Activated CD4-positive, alpha-beta T cell treated with anti-CD3 and anti-CD28 coated beads, Interleukin-2, amount 10 ng/mL, durations not matched to agents 24 days and 14 days (primary cell): ENCODE measurements at regions not wholly inside any gene's neighbourhood (a gene's known extent, or its start where the extent isn't known, plus 50 kb on each side); places are given as distances from the start of the nearest gene placed in this dataset.
"Not testable (repeated sequence)": the region's sequence is repeated elsewhere in the genome, so short reads cannot be mapped to it uniquely, and the experiment has no call there.

Source experiments
- DNase-seq: peaks from one replicate; pipeline ENCODE4 v3.0.0; 2022
- H3K27ac Mint-ChIP-seq: one replicate; pipeline ENCODE4 v1.8.0; 2022; ENCODE audit warnings: mild to moderate bottlenecking, mixed read lengths
- H3K27me3 Mint-ChIP-seq: one replicate; pipeline ENCODE4 v1.8.0; 2022; ENCODE audit warnings: mixed read lengths
- H3K36me3 Mint-ChIP-seq: one replicate; pipeline ENCODE4 v1.8.0; 2022; ENCODE audit warnings: low read depth, mild to moderate bottlenecking, mixed read lengths
- H3K4me1 Mint-ChIP-seq: one replicate; pipeline ENCODE4 v1.8.0; 2021; ENCODE audit warnings: mixed read lengths
- H3K4me3 Mint-ChIP-seq: one replicate; pipeline ENCODE4 v1.8.0; 2022; ENCODE audit warnings: mild to moderate bottlenecking, moderate library complexity, mixed read lengths
- H3K9me3 Mint-ChIP-seq: one replicate; pipeline ENCODE4 v1.8.0; 2021; ENCODE audit warnings: mixed read lengths
- intact Hi-C: fragments of 100-400 bp; cut with micrococcal nuclease; formaldehyde crosslinking; loops from one replicate; pipeline ENCODE4 v1.15.1; 2023

DNA sequence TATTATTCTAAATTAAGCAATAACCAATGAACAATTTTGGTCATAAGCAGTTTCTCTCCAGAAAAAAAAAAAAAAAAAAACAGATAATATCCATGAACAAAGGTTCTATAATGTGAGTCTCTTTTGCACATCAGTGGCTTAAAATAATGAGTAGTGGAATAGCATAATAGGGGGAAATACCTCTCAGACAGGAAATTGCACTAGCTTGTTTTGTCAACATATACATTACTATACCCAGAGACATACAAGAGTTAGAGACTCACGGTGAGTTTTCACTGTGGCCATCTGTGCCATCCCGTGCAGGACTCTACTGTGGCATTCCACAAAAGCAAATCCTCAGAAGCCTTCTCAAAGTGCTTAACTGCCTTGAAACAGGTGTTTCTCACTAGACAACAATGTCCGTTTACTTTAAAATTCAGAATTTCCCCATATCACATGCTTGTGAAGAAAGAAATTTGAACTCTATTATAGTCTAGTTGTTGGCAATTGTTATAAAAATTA is 697.9 kb downstream of the USP25 start:
- Mint-ChIP-seq H3K27me3 (no peaks in the 10 kb centered on the region), H3K9me3 (no peaks in the 10 kb centered on the region), H3K36me3 (no peaks in the 10 kb centered on the region), H3K27ac (no peak overlapping the region), H3K4me1 (no peaks in the 10 kb centered on the region), H3K4me3 (no peak overlapping the region)
- DNase-seq: no peak
- intact Hi-C loops: no loop called here

GRCh38 chr21:16437586-16437985 is 707.8 kb downstream of the USP25 start:
- H3K4me1 Mint-ChIP-seq: no peaks in the 10 kb centered on the region
- H3K36me3 Mint-ChIP-seq: no peaks in the 10 kb centered on the region
- intact Hi-C loops: no loop called here
- no peak for DNase-seq
- H3K9me3 Mint-ChIP-seq: no peaks in the 10 kb centered on the region
- H3K27me3 Mint-ChIP-seq: no peaks in the 10 kb centered on the region
- no peak overlapping the region for H3K27ac Mint-ChIP-seq
- H3K4me3 Mint-ChIP-seq: no peak overlapping the region

GRCh38 chr21:16438761-16439160 is 709.0 kb downstream of the USP25 start:
- no peak overlapping the region for H3K27ac Mint-ChIP-seq
- no peaks in the 10 kb centered on the region for H3K9me3 Mint-ChIP-seq
- H3K27me3 Mint-ChIP-seq: no peaks in the 10 kb centered on the region
- no peak overlapping the region for H3K4me3 Mint-ChIP-seq
- no peaks in the 10 kb centered on the region for H3K4me1 Mint-ChIP-seq
- no peak for DNase-seq
- intact Hi-C loops: no loop called here
- no peaks in the 10 kb centered on the region for H3K36me3 Mint-ChIP-seq

DNA sequence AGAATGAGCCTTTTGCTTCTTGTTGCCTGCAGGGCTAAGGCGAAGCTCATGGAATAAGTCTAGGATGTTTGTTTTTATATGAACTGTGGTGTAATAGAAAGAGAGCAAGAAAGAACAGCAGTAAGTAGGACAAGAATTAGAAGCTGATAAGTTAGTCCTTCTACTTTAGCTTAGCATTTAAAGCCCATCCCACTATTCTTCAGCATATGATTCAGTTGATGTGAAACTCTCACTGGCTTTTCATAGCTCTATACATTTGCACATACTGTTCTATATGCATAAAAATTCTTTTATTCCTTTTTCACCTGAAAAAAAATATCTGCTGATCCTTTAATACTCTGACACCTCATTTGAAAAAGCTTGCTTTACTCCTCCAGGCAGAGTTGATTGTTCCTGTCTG is 712.0 kb downstream of the USP25 start:
- intact Hi-C loops: no loop called here
- Mint-ChIP-seq H3K9me3 (peaks cover 6% of the 10 kb centered on the region), H3K4me3 (no peak overlapping the region), H3K27me3 (no peaks in the 10 kb centered on the region), H3K36me3 (no peaks in the 10 kb centered on the region), H3K4me1 (no peaks in the 10 kb centered on the region), H3K27ac (no peak overlapping the region)
- DNase-seq: no peak

- Mint-ChIP-seq H3K27me3 (no peaks in the 10 kb centered on the region), H3K4me3 (no peak overlapping the region), H3K9me3 (no peaks in the 10 kb centered on the region), H3K27ac (no peak overlapping the region), H3K36me3 (no peaks in the 10 kb centered on the region), H3K4me1 (no peaks in the 10 kb centered on the region)
- no peak for DNase-seq
- intact Hi-C loops: no loop called here
Measured at GRCh38 chr21:16454399-16454798, 724.6 kb downstream of the USP25 start.

- Mint-ChIP-seq H3K27ac (no peak overlapping the region), H3K4me3 (no peak overlapping the region), H3K9me3 (no peaks in the 10 kb centered on the region), H3K4me1 (no peaks in the 10 kb centered on the region), H3K27me3 (no peaks in the 10 kb centered on the region), H3K36me3 (no peaks in the 10 kb centered on the region)
- intact Hi-C loops: no loop called here
- no peak for DNase-seq
Measured at GRCh38 chr21:16455526-16455925, 725.7 kb downstream of the USP25 start.

DNA sequence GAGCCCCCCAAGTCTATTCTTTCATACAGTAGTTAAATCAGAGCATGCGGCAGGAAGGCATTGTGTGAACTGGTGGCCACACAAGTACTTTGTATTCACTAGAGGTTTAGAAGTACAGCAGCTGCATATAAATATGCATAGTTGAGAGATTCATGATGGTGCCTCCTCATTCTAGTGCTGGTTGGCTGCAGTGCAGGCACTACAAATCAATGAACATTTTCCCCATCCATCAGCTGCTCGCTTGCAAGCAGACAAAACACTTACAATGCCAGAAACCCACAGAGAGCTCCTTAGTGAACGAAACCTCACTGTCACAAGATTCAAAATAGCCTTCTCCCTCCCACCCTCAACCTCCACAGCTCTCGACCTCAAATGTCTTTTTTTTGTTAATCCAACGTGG is 726.2 kb downstream of the USP25 start:
- no peak for DNase-seq
- no peak overlapping the region for H3K27ac Mint-ChIP-seq
- H3K4me3 Mint-ChIP-seq: no peak overlapping the region
- no peaks in the 10 kb centered on the region for H3K36me3 Mint-ChIP-seq
- H3K9me3 Mint-ChIP-seq: no peaks in the 10 kb centered on the region
- intact Hi-C loops: no loop called here
- no peaks in the 10 kb centered on the region for H3K27me3 Mint-ChIP-seq
- H3K4me1 Mint-ChIP-seq: no peaks in the 10 kb centered on the region

DNA sequence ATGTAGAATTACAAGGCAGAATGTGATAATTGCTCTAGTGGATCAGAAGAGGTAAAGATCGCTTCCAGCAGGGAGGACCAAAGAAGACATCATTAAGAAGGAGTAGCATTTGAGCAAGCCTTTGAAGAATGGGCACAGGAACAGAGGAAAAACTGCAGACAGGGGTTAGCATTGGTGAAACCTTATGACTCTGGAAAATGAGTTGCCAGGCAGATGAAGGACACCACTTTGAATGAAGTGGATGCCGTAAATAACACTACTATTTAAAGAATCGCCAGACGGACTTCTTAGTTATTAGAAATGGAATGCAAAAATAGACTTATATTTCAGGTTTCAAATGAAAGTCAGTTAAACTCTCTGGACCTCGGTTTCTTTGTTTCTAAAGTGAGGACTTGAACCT is 727.7 kb downstream of the USP25 start:
- intact Hi-C loops: no loop called here
- Mint-ChIP-seq H3K4me3 (no peak overlapping the region), H3K4me1 (no peaks in the 10 kb centered on the region), H3K27ac (no peak overlapping the region), H3K9me3 (no peaks in the 10 kb centered on the region), H3K27me3 (no peaks in the 10 kb centered on the region), H3K36me3 (no peaks in the 10 kb centered on the region)
- DNase-seq: no peak

GRCh38 chr21:16460936-16461335 is 731.2 kb downstream of the USP25 start:
- Mint-ChIP-seq H3K36me3 (no peaks in the 10 kb centered on the region), H3K27ac (no peak overlapping the region), H3K4me1 (no peaks in the 10 kb centered on the region), H3K27me3 (no peaks in the 10 kb centered on the region), H3K9me3 (no peaks in the 10 kb centered on the region), H3K4me3 (no peak overlapping the region)
- DNase-seq: no peak
- intact Hi-C loops: no loop called here

DNA sequence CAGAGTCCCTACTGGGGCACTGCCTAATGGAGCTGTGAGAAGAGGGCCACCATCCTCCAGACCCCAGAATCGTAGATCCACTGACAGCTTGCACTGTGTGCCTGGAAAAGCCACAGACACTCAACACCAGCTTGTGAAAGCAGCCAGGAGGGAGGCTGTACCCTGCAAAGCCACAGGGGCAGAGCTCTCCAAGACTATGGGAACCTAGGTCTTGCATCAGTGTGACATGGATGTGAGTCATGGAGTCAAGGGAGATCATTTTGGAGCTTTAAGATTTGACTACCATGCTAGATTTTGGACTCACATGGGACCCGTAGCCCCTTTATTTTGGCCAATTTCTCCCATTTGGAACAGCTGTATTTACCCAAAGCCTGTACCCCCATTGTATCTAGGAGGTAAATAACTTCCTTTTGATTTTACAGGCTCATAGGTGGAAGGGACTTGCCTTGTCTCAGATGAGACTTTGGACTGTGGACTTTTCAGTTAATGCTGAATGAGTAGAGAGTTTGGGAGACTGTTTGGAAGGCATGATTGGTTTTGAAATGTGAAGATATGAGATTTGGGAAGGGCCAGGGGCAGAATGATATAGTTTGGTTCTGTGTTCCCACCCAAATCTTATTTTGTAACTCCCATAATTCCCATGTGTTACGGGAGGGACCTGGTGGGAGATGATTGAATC is 734.6 kb downstream of the USP25 start:
- not testable (repeated sequence) for H3K27me3 Mint-ChIP-seq

DNA sequence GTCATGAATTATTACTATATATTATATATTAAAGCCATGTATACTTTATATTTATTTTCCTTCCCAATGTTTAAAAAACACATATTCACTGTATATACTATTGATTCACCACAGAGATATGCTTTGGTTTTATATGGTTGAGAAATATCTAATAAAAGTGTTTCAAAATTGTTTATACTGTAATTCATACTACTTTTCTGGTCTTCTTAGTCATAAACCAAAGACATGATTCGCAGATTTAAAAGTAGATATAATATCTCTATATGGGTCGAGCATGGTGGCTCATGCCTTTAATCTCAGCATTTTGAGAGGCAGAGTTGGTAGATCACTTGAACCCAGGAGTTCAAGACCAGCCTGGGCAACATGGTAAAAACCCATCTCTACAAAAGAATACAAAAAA is 738.4 kb downstream of the USP25 start:
- Mint-ChIP-seq H3K4me1 (no peaks in the 10 kb centered on the region), H3K4me3 (no peak overlapping the region), H3K9me3 (no peaks in the 10 kb centered on the region), H3K36me3 (no peaks in the 10 kb centered on the region), H3K27me3 (no peaks in the 10 kb centered on the region), H3K27ac (no peak overlapping the region)
- DNase-seq: no peak
- intact Hi-C loops: no loop called here

More for the DNA sequence above, 734.6 kb downstream of the USP25 start:
- H3K9me3 Mint-ChIP-seq, H3K36me3 Mint-ChIP-seq, DNase-seq, H3K27ac Mint-ChIP-seq, intact Hi-C loops, H3K4me1 Mint-ChIP-seq, H3K4me3 Mint-ChIP-seq: not testable (repeated sequence)

DNA sequence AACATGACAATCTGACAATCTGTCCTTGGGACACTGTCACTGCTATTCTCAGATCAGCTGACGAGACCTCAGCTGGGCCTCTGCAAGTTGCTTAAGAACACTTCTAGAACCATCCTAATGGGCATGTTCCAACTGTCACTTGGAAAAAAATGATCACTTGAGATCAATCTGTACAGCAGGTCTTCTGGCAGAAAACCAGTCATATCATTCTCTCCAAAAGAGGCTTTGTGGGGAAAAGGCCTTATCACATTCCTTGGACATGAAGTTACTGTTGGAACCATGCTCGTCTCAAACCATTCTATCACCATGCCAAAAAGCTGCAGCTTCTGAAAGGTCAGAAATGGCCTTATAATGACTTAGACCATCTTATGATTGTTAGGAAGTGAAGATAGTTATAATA is 744.2 kb downstream of the USP25 start:
- Mint-ChIP-seq H3K4me1 (no peaks in the 10 kb centered on the region), H3K9me3 (no peaks in the 10 kb centered on the region), H3K27me3 (no peaks in the 10 kb centered on the region), H3K27ac (no peak overlapping the region), H3K36me3 (no peaks in the 10 kb centered on the region), H3K4me3 (no peak overlapping the region)
- DNase-seq: no peak
- intact Hi-C loops: no loop called here

DNA sequence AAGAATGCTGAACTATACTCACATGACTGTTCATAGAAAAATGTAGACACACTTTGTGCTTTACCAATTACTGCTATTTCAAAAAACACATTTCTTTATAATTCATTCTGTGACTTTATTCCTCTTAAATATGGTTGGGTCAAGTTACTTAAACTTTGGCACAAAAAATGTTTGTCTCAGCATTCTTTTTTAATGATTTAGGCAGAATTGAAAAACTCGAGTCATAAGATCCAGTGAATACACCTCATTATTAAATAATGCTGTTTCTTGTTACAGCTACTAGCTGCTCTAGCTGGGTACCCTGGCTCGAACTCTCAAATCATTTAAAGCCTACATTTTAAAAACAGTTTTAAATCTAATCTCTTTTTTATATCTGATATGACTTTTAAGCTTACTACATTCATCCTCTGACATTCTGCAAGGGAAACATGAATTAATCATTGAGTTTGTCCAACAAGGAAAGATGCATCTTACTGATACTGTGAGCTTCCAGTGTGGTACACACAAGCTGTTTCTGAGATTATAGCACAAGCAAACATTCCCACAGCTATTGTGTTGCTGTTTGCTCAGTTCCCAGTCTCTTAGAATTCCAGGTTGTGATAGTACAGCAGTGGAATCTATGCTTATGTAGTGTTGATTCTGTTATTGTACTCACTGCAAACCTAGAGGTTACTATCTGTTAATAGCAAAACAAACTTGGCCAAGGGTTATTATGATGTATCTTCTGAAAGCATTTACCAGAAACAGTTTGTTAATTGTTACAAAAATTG is 746.5 kb downstream of the USP25 start:
- Mint-ChIP-seq H3K4me3 (no peak overlapping the region), H3K27ac (no peak overlapping the region), H3K36me3 (no peaks in the 10 kb centered on the region), H3K9me3 (no peaks in the 10 kb centered on the region), H3K4me1 (no peaks in the 10 kb centered on the region), H3K27me3 (no peaks in the 10 kb centered on the region)
- intact Hi-C loops: no loop called here
- DNase-seq: no peak

GRCh38 chr21:16488042-16488441 is 758.3 kb downstream of the USP25 start:
- H3K4me1 Mint-ChIP-seq: no peaks in the 10 kb centered on the region
- H3K27ac Mint-ChIP-seq: no peak overlapping the region
- intact Hi-C loops: no loop called here
- H3K36me3 Mint-ChIP-seq: no peaks in the 10 kb centered on the region
- no peak overlapping the region for H3K4me3 Mint-ChIP-seq
- no peak for DNase-seq
- no peaks in the 10 kb centered on the region for H3K27me3 Mint-ChIP-seq
- H3K9me3 Mint-ChIP-seq: no peaks in the 10 kb centered on the region
